ENCODE measurements at regions not wholly inside any gene's neighbourhood (a gene's known extent, or its start where the extent isn't known, plus 50 kb on each side); places are given as distances from the start of the nearest gene placed in this dataset.

GRCh38 chr11:69880041-69880825, 61.0 kb upstream of the FGF3 start:
- TF ChIP-seq, protein P1, sequence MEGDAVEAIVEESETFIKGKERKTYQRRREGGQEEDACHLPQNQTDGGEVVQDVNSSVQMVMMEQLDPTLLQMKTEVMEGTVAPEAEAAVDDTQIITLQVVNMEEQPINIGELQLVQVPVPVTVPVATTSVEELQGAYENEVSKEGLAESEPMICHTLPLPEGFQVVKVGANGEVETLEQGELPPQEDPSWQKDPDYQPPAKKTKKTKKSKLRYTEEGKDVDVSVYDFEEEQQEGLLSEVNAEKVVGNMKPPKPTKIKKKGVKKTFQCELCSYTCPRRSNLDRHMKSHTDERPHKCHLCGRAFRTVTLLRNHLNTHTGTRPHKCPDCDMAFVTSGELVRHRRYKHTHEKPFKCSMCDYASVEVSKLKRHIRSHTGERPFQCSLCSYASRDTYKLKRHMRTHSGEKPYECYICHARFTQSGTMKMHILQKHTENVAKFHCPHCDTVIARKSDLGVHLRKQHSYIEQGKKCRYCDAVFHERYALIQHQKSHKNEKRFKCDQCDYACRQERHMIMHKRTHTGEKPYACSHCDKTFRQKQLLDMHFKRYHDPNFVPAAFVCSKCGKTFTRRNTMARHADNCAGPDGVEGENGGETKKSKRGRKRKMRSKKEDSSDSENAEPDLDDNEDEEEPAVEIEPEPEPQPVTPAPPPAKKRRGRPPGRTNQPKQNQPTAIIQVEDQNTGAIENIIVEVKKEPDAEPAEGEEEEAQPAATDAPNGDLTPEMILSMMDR (IDR thresholded peaks at IDR 0.05), result no peak
- no peak for TF ChIP-seq POLR2A (IDR thresholded peaks at IDR 0.05)

All from breast epithelium (tissue), 3 donors.